Thoracic aorta (tissue), 2 donors: ENCODE measurements at regions not wholly inside any gene's neighbourhood (a gene's known extent, or its start where the extent isn't known, plus 50 kb on each side); places are given as distances from the start of the nearest gene placed in this dataset.
"Not testable (repeated sequence)": the region's sequence is repeated elsewhere in the genome, so short reads cannot be mapped to it uniquely, and the experiment has no call there.

Source experiments
- ATAC-seq: fragments of 150-250 bp; one replicate; pipeline ENCODE4 v1.8.0; 2017; ENCODE audit warnings: low read depth; ENCODE audit not compliant: insufficient number of reproducible peaks, low FRiP score
- DNase-seq: peaks from one replicate; pipeline ENCODE4 v3.0.0-alpha.2; 2020; ENCODE audit warnings: low spot score
- H3K27ac ChIP-seq, 2 donors: fragments of 200-600 bp; sonication (generic); 1 replicate in 1 of 2; 2 replicates in 1 of 2; pipeline ENCODE4 v1.5.1; 2016; ENCODE audit warnings: mild to moderate bottlenecking in 2 of 2, moderate library complexity in 2 of 2
- H3K27me3 ChIP-seq: fragments of 200-600 bp; sonication (generic); replicated peaks from 2 replicates; pipeline ENCODE4 v1.6.0; 2016; ENCODE audit warnings: mild to moderate bottlenecking; ENCODE audit not compliant: insufficient read depth
- H3K36me3 ChIP-seq: fragments of 200-600 bp; sonication (generic); one replicate; pipeline ENCODE4 v1.5.1; 2016
- H3K4me1 ChIP-seq, 2 donors: fragments of 200-600 bp; sonication (generic); 1 replicate in 1 of 2; 2 replicates in 1 of 2; pipeline versions ENCODE4 v1.5.1 to v1.6.0; 2016; ENCODE audit warnings: low read depth in 2 of 2, mild to moderate bottlenecking in 1 of 2; ENCODE audit not compliant: control insufficient read depth in 1 of 2
- H3K4me3 ChIP-seq: fragments of 200-600 bp; sonication (generic); 2 replicates; pipeline ENCODE4 v1.5.1; 2016; ENCODE audit warnings: mild to moderate bottlenecking
- H3K9me3 ChIP-seq: fragments of 200-600 bp; sonication (generic); 2 replicates; pipeline ENCODE4 v1.5.1; 2016
- TF ChIP-seq, protein P1 (sequence below): fragments of 200-600 bp; sonication (generic); IDR thresholded peaks from one replicate; pipeline ENCODE4 v1.5.1; 2019; ENCODE audit warnings: antibody characterized with exemption

DNA sequence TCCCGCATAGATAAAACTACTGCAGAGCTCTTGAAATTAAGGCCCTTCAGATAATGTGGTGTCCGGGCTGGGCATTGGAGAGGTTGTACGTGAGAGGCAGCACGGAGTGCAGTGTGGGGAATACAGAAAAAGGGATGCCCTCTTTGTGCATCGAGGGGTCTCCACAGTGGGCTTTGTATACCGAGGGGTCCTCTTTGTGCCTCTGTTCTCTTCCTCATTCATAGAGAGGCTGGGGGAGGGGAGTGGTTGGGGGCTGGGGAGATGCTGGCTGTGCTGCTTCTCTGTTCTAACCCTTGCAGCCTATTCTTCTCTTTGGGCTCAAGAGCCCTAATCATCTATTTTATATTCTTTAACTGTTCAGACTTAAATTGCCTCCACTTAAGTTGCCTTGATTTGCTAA is 74.3 kb upstream of the NDN start:
- Histone ChIP-seq H3K4me3 (no peak overlapping the region), H3K27me3 (no peaks in the 10 kb centered on the region), H3K9me3 (no peaks in the 10 kb centered on the region), H3K4me1 (no peaks in the 10 kb centered on the region), H3K27ac (no peak overlapping the region), H3K36me3 (no peaks in the 10 kb centered on the region)
- TF ChIP-seq, protein P1, sequence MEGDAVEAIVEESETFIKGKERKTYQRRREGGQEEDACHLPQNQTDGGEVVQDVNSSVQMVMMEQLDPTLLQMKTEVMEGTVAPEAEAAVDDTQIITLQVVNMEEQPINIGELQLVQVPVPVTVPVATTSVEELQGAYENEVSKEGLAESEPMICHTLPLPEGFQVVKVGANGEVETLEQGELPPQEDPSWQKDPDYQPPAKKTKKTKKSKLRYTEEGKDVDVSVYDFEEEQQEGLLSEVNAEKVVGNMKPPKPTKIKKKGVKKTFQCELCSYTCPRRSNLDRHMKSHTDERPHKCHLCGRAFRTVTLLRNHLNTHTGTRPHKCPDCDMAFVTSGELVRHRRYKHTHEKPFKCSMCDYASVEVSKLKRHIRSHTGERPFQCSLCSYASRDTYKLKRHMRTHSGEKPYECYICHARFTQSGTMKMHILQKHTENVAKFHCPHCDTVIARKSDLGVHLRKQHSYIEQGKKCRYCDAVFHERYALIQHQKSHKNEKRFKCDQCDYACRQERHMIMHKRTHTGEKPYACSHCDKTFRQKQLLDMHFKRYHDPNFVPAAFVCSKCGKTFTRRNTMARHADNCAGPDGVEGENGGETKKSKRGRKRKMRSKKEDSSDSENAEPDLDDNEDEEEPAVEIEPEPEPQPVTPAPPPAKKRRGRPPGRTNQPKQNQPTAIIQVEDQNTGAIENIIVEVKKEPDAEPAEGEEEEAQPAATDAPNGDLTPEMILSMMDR = no peak
- DNase-seq (no peak), ATAC-seq (no peak)

GRCh38 chr15:23762026-23762425 is 74.9 kb upstream of the NDN start:
- Histone ChIP-seq H3K27ac (no peak overlapping the region), H3K27me3 (no peaks in the 10 kb centered on the region), H3K4me1 (no peaks in the 10 kb centered on the region), H3K9me3 (no peaks in the 10 kb centered on the region), H3K36me3 (no peaks in the 10 kb centered on the region), H3K4me3 (no peak overlapping the region)
- DNase-seq (no peak), ATAC-seq (no peak)
- TF ChIP-seq, protein P1 = no peak

GRCh38 chr15:23763021-23763420 is 75.9 kb upstream of the NDN start:
- Histone ChIP-seq H3K27ac (no peak overlapping the region), H3K36me3 (no peaks in the 10 kb centered on the region), H3K9me3 (no peaks in the 10 kb centered on the region), H3K4me3 (no peak overlapping the region), H3K27me3 (no peaks in the 10 kb centered on the region), H3K4me1 (no peaks in the 10 kb centered on the region)
- no peak for ATAC-seq
- no peak for DNase-seq
- TF ChIP-seq, protein P1 = no peak

- no peaks in the 10 kb centered on the region for H3K9me3 ChIP-seq
- no peak overlapping the region for H3K27ac ChIP-seq
- H3K36me3 ChIP-seq = no peaks in the 10 kb centered on the region
- TF ChIP-seq, protein P1 = no peak
- H3K4me3 ChIP-seq = no peak overlapping the region
- ATAC-seq (no peak), DNase-seq (no peak)
- H3K4me1 ChIP-seq = no peaks in the 10 kb centered on the region
- no peaks in the 10 kb centered on the region for H3K27me3 ChIP-seq
Observed at GRCh38 chr15:23764306-23764705, 77.2 kb upstream of the NDN start.

- TF ChIP-seq, protein P1 = no peak
Observed at GRCh38 chr15:23764716-23765115, 77.6 kb upstream of the NDN start.

DNA sequence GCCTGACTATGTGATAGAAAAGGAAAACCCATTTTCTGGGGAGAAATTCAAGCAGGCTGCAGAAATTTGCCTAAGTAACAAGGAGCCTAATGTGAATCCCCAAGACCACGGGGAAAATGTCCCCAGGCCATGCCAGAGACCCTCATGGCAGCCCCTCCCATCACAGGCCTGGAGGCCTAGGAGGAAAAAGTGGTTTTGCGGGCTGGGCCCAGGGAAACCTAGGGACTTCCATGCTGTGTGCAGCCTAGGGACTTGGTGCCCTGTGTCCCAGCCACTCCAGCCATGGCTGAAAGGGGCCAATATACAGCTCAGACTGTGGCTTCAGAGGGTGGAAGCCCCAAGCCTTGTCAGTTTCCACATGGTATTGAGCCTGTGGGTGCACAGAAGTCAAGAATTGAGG is 79.7 kb upstream of the NDN start:
- not testable (repeated sequence) for H3K36me3 ChIP-seq, H3K27me3 ChIP-seq, H3K9me3 ChIP-seq, DNase-seq, H3K27ac ChIP-seq, H3K4me1 ChIP-seq, H3K4me3 ChIP-seq, ATAC-seq

More at GRCh38 chr15:23764716-23765115, 77.6 kb upstream of the NDN start:
- Histone ChIP-seq H3K36me3 (no peaks in the 10 kb centered on the region), H3K9me3 (no peaks in the 10 kb centered on the region), H3K27ac (no peak overlapping the region), H3K4me1 (no peaks in the 10 kb centered on the region), H3K4me3 (no peak overlapping the region), H3K27me3 (no peaks in the 10 kb centered on the region)
- DNase-seq (no peak), ATAC-seq (no peak)
